Left colon (tissue), 2 donors: ENCODE measurements at regions not wholly inside any gene's neighbourhood (a gene's known extent, or its start where the extent isn't known, plus 50 kb on each side); places are given as distances from the start of the nearest gene placed in this dataset.
A peak's percentile ranks its signal among the peaks of the same experiment; 100 is the strongest.
"Not testable (repeated sequence)": the region's sequence is repeated elsewhere in the genome, so short reads cannot be mapped to it uniquely, and the experiment has no call there.

Experiments used
- ATAC-seq: fragments of 200-7000 bp; cut with Tn5 transposase; one replicate; pipeline ENCODE4 v1.9.1; 2020; ENCODE audit warnings: mild to moderate bottlenecking, moderate library complexity
- DNase-seq, 2 donors: peaks; one replicate each; pipeline ENCODE4 v3.0.0-alpha.2; 2020
- intact Hi-C, 2 donors: fragments of 100-400 bp; cut with DNase I in 1 of 2; cut with micrococcal nuclease in 1 of 2; formaldehyde crosslinking; loops; one replicate each; pipeline versions ENCODE4 v1.11.2 to v1.14.0; 2022; cut with DNase I, micrococcal nuclease
- donor health status: DM: no; HTN: no; CAD: no.
- donor health status: DM: yes; HTN: yes; CAD: no.

DNA sequence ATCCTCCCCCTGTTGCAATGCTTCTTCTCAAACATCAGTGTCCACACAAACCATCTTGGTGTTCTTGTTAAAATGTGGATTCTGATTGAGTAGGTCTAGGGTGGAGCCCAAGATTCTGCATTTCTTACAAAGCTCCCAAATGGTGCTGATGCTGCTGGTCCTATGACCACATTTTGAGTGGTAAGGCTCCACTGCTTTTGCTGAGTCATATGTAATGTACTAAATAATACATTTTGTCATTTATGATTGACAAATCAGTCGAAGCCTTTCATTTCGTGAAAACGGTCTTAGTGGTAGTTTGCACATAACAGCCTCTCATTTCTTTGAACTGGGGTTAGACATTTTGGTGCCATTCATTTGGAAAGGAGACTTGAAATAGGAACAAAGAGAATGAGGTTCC, 286.3 kb upstream of the DPP6 start:
- ATAC-seq, intact Hi-C loops, DNase-seq: not testable (repeated sequence)

DNA sequence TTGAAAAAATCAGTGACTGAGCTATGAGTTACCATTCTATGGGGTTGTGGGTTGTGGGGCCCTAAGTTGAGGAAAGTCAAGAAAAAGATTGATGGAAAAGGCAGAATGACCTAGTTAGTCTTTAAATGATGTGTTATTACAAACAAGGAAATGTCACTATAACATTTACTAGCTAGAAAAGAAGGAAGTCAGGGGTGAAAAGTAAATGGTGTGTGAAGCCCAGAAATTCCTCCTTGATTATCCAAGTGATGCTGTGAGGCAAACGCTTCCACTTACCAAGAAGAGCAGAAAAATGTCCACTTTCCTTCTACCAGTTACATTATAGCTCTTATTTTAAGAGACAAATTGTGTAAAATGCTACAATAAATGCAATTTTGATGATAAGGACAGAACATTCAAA, 285.3 kb upstream of the DPP6 start:
- intact Hi-C loops, DNase-seq, ATAC-seq: not testable (repeated sequence)

DNA sequence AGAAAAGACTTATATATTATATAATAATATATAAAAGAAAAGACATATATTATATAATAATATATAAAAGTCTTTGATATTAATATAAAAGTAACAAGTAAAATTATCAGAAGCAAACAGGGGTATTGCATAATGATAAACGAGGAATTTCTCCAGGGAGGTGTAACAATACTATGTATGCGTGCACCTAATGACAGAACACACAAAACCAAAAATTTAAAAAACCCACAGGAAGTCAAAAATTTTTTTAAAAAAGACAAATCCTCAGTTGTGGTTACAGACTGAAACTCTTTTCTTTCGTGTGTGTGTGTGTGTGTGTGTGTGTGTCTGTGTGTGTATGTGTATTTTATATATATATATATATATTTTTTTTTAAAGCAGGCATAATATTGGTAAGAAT, 279.2 kb upstream of the DPP6 start:
- intact Hi-C loops, result no loop called here
- DNase-seq (no peak), ATAC-seq (no peak)

DNA sequence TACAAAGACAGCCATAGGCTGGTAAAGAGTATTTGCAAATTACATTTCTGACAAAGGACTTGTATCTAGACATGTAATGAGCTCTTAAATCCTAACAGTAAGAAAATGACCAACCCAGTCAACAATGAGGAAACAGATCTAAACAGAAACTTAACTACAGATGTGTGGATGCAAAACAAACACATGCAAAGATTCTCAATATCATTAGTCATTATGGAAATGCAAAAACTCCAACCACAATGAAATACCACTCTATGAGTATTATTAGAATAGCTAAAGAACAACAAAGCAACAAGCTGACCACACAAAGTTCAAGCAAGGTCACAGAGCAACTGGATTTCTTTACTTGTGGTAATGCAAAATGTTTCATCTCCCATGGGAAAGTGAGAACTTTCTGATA, 275.3 kb upstream of the DPP6 start:
- DNase-seq, intact Hi-C loops, ATAC-seq: not testable (repeated sequence)

DNA sequence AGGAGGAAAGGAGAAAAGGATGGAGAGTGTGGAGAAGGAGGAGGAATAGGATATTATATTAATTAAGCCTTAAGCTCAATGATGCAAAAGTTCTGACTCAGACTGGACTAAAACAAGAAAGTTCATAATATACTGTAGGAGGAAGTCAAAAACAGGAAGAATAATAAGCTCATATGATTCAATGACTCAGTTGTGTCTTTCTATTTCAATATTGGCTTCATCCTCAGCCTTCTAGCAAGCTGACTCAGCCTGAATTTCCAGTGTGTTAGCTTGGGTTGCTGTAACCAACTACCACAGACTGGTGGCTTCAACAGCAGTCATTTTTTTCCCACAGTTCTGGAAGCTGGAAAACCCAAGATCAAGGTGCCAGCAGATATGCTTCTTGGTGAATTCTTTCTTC, 254.8 kb upstream of the DPP6 start:
- DNase-seq, intact Hi-C loops, ATAC-seq: not testable (repeated sequence)

DNA sequence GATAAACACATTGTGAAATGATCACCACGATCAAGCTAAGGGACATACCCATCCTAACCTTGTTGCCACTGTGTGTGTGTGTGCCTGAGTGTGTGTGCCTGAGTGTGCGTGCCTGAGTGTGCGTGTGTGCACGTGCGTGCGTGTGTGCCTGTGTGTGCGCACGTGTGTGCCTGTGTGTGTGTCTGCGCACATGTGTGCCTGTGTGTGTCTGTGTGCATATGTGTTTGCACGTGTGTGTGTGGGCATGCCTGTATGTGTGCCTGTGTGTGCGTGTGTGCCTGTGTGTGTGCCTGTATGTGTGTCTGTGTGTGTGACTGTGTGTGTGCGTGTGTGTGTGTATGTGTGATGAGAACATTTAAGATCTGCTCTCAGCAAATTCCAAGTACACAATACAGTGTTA, 244.1 kb upstream of the DPP6 start:
- no peak for ATAC-seq
- DNase-seq, result no peak
- intact Hi-C loops, result no loop called here

DNA sequence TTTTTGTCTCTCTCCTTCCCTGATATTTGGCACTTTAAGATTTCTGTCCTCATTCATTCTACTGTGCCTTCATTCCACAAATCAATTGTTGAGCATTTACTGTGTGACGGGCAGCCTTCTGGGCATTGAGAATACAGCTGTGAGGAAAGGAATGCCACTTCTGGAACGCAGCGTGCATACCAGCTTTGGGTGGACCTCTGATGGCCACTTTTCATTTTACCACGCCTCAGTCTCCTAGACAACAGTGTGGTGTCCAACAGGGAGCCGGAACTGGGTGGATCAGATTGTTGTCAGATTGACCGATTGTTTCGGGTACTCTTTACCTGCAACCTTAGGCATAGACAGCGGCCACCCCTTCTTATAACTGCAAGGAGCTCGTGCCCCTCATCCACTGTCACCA, 222.7 kb upstream of the DPP6 start:
- no peak for ATAC-seq
- intact Hi-C loops, result no loop called here

DNA sequence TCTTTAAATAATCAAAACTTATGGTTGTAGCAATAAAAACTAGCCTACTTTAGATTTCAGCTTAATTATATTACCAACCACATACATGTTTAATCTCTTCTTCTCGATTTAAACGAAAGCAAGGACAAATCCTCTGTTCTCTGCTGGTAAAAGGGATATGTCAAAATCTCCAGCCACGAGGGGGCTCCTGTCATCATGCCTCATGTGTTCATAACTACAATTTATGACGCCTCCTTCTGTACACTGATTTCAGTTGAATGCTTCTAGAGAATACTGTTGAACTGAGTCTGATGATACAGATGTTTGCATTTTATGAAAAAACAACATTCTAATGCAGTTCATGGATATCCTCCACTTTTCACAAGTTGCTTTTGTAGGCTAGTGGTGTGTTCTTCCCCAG, 220.0 kb upstream of the DPP6 start:
- ATAC-seq (no peak), DNase-seq (no peak)
- intact Hi-C loops, result no loop called here

More for the DNA sequence above, 222.7 kb upstream of the DPP6 start:
- DNase-seq, result no peak

DNA sequence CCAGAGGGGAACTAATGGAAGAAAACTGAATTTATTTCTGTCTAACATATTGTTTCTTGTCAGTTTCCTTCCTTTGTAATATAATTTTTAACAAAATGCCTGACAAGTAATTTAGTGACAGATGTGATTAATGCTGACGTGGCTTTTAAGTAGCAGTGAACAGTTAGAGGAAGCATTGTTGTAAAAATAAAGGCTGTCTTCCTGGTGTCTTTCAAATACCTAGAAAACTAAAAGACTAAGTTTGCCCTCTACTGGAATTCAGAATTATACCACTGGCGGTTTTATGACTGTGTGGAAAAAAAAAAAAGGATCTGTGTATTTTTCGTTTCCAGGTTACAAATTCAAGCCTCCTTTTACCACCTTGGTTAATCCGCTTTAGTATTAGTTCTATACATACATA, 217.1 kb upstream of the DPP6 start:
- intact Hi-C loops, result loop anchor here in 1 of 2 donors (5.0 kb wide), 1 partner anchor 453 kb away; no protein-coding TSS in a partner anchor
- ATAC-seq (peak; percentile 68), DNase-seq (no peak)

DNA sequence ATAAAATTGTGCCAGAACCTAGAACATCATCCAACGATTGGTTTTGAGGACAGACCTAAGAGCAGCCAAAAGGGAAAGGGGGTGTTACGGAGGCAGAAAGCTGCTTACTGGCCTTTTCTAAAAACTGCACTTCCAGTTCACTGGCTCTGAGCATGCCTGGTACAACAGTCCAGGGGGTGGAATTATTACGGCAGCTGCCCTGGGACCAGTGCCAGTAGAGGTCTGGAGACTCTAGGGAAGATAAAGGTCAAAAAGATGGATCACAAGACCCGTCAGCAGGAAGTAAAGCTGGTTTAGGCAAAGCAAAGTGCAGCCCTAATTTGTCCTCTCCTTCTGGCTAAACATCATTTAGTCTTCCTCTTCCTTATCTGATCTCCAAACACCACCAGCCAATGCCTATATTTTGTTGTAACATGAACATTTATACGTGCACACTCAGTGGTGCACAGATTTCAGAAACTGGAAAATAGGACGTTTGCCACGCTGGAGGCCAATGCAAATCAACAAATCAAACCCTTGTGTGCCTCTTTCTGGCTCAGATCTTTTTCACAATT, 216.4 kb upstream of the DPP6 start:
- ATAC-seq, result peak; percentile 52
- intact Hi-C loops, result loop anchor here in 1 of 2 donors (5.0 kb wide), 1 partner anchor 453 kb away; no protein-coding TSS in a partner anchor
- DNase-seq, result peak; percentile 21 to 29

DNA sequence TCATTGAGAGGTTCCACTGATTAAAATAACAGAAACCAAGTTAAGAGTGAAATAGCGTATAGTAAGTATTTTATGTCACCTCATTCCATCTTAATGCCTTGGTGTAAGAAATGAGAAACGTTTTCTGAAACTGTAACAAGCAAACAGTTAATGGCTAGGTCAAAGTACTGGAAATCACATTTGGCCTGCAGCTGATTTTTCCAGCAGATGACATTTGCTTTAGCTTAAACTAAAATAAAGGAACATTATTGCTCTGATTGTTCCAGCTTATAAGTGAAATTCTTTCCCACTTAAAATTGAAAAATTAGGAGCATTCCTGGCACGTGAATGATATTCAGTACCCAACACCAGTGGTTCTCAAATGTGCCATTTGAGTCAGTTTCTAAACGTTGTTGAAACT, 213.6 kb upstream of the DPP6 start:
- intact Hi-C loops, result loop anchor here in 1 of 2 donors (5.0 kb wide), 1 partner anchor 456 kb away; no protein-coding TSS in a partner anchor
- ATAC-seq (no peak), DNase-seq (no peak)

DNA sequence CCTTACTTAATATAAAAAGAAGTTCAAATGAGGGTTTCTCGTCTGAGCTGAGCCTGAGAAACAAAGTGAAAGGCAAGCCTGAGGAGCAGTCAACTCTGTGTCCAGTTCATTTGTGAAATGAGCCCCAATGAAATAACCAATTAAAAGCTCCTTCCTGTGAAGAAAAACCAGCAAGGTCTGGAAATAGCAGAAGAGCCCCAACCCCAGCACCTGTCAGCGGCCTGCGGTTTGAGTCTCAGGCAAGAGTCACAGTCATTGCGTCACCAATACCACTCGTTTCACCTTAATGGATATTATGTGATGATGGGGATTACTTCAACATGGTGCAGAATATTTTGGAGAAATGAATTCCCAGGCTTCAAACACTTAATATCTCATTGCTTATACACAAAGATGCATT, 211.3 kb upstream of the DPP6 start:
- intact Hi-C loops, result no loop called here
- no peak for DNase-seq
- no peak for ATAC-seq

DNA sequence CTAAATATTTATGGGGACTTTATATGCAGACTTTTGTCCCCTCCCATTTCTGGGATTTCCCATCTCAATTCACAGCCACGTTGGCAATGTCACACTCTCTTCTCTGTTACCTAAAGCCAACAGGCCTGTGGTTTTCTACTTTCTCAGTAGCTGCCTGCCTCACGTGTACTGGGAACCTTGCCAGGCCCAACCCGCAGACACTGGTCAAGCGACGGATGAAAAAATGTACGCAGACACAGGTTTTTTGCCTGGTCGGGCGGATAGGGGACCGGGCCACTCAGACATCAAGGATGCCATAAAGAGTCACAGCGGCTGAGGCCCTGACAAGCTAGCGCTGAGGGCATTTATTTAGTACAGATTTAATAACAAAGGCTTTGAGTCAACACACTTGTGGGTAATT, 204.4 kb upstream of the DPP6 start:
- intact Hi-C loops, result no loop called here
- no peak for DNase-seq
- no peak for ATAC-seq

DNA sequence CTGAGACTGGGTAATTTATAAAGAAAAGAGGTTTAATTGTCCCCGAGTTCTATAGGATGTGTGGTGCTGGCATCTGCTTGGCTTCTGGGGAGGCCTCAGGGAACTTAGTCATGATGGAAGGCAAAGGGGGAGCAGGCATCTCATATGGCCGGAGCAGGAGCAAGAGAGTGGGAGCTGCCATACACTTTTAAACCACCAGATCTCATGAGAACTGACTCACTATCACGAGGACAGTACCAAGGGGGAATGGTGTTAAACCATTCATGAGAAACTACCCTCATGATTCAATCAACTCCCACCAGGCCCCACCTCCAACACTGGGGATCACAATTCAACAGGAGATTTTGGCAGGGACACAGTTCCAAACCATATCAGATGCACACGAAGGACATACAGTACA, 199.9 kb upstream of the DPP6 start:
- ATAC-seq, result no peak
- DNase-seq, result no peak
- intact Hi-C loops, result no loop called here

DNA sequence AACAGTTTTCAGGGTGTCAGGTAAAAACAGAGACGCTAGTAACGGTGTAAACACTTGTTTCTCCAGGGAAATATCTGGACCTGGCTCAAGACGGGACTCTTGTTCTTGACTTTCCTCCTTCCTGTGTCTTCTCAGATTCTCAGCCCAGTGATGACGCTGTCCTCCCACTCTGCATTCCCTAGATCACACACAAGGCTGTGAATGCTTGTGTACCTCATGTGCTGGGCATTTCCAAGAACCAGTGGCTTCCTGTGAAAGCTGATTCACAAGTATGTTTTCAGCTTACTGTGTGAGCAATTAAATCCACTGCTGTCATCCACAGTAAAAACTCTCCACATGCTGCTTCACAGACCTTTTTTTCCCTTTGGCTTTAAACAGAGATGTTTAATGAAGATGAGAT, 193.8 kb upstream of the DPP6 start:
- intact Hi-C loops, result no loop called here
- ATAC-seq, result no peak
- DNase-seq, result no peak

DNA sequence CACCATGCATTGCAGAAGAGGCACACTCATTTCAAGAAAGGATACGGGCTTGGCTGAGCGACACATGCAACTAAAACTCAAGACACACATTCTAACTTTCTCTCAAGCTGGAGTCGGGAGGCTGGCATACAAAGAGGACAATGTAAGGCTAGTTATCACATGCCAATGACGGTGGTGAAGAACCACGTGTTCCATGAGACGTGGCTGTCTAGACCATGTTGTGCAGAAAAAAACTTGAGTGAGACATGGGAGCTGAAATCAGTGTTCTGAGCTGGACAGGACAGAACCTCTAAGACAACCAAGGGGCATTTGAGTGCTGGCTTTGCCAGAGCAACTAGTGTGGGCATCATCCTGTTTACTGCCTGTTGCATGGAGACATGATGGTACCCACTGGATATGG, 193.0 kb upstream of the DPP6 start:
- DNase-seq (no peak), ATAC-seq (no peak)
- intact Hi-C loops, result no loop called here

DNA sequence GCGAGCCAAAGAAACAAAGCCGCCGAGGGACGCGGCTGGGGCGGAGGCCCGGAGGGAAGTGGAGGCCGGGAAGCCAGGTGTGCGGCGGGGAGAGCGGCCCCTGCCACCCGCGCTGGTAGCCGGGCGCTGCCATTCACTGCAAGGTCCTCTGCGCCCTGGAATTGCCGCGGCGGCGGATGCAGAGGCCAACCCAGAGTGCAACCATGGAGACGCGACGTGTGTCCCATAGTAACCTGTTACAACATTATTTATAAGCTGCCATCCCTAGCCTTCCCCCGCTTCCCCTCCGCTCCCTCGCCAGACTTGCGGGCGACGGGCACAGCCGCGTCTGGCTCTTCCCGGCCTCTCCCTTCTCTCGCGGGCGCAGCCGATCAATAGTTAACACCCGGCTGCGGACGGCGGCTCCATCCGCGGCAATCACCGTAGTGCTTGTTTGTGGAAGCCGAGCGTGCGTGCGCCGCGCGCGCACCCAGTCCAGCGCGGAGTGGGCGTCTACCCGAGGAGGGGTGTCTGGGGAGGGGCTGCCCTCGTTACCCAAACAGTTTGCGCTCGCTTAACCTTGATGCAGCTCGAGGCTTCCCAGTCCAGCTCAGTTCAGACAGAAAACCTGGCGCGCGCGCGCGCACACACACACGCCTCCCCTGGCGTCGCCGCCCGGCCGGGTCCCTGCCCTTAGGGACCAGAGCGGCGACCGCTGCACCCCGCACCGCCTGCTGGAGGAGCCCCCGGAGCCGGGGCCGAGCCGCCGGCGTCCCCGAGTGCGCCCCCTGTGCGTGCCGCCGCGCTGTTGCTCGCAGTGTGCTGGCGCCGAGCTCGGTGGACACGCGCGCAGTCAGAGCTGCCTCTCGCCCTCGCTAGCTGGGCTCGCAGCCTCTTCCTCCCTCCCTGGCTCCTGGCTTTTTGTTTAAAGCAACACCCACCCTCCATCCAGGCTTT, 165.4 kb upstream of the DPP6 start:
- ATAC-seq, result no peak
- intact Hi-C loops, result no loop called here
- no peak for DNase-seq

DNA sequence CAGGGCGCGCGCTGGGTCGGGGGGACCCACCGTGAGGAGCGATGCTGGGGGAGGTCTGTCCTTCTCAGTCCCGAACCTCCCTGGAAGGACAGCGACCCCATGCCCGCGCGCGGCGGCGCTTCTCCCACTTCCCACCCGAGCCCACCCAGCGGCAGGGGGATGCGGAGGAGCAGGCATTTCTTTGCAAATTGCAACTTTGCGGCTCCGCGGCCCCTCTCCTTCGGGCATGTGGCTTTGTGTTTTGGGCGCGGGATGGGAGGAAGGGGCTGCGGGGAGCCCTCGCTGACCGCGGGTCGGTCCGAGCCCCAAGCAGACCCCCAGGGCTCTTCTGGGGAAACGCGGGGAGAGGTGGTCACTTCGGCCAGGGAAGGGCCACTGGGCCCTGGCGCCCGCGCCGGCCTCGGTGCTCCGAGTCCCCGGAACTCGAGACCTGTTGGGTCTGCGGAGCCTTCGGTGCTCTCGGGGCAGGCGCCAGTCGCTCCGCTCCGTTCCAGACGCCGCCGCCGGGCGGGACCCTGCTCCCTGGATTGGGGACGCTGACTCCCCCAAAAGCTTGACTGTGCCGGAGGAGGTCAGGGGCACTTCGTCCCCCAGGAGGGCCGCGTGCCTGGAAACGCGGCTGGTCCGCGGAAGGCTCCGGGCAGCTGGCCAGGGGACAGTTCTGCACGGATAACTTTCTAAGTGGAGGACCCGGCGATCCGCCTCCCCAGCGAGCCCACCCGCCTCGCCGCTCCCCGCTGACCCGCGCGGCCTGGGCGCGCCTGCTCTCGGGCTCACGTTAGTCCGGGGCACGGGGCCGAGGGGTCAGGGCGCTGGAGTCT, 164.2 kb upstream of the DPP6 start:
- ATAC-seq, result no peak
- intact Hi-C loops, result no loop called here
- DNase-seq, result no peak

DNA sequence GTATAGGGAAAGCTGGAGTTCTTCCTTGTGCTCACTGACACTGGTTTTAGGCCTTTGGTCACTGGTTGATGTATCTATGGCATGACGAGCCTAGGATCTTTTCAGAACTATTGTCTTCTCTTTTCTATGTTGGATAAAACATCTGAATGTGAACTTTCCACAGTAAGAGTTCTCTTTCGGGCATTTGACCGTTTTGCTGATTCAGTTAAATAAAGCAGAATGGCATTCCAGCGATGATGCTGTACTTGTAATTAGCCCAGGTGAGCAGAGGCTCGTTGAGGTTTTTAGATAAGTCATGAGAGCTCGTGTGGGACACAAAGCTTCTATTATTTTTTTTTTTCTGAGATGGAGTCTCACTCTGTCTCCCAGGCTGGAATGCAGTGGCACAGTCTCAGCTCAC, 160.2 kb upstream of the DPP6 start:
- ATAC-seq (no peak), DNase-seq (no peak)
- intact Hi-C loops, result no loop called here

DNA sequence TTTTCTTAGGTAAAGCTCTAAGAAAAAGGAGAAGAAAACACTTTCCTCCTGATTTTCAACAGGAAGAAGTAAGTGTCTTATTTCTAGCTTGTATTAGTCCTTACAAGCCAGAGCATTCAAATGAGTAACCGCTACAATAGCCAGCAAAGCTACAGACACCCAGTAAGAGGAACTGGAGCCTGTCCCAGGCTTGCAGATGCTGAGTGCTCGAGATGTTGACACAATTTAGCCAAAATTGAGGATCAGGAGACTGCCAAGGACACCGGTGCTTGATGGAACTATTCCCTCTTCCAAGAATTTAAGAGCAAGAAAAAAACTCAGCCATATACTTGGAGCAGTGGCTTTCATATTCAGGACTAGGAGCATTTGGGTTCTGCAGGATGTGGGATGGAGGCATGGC, 149.3 kb upstream of the DPP6 start:
- DNase-seq (no peak), ATAC-seq (no peak)
- intact Hi-C loops, result no loop called here
